GM12872 (cell line): ENCODE measurements at regions not wholly inside any gene's neighbourhood (a gene's known extent, or its start where the extent isn't known, plus 50 kb on each side); places are given as distances from the start of the nearest gene placed in this dataset.

Experiments
- CTCF ChIP-seq: IDR thresholded peaks from 3 replicates; pipeline ENCODE4 v1.5.1; 2011; ENCODE audit warnings: low read depth, mild to moderate bottlenecking, low read length, moderate library complexity; ENCODE audit not compliant: insufficient read depth

DNA sequence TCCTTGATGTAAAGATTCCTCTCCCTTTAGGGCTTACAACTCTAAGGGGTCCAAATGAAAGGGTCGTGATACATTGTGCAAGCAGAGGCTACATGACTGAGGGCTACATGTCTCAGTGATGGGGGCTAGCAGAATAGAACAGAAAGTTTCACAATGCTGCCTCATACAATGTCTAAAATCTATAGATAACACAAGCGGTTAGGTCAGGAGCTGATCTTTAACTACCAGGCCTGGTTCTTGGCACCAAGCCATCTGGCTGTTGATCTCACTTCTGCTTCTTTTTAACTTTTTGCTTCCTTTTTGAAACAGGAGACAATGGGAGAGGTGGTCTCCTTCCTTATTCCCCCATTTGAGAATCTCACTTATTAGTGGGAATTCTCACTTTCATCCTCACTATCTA, 710.2 kb downstream of the AMY1C start:
- no peak for TF ChIP-seq CTCF

- TF ChIP-seq CTCF: no peak
Observed at GRCh38 chr1:104460880-104461279, 711.2 kb downstream of the AMY1C start.

- no peak for TF ChIP-seq CTCF
Observed at GRCh38 chr1:104463126-104463697, 713.5 kb downstream of the AMY1C start.

GRCh38 chr1:104466068-104466467, 716.4 kb downstream of the AMY1C start:
- no peak for TF ChIP-seq CTCF

DNA sequence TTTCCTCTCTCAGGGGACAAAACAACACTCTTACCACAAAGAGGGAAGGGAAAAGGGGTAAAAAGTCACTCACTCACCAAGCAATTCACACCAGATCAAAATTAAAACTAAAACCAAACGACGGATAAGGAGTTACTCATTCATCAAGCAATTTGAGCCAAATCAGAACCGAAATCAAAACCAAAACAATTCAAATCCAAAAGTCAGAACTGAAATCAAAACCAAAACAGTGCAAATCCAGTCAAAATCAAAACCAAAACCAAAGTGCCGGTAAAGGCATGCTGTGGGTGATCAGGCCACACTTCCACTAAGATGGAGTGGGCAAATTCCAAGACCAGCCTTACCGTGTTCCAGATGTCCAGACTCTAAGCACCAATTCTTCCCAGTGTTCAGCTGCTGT, 717.9 kb downstream of the AMY1C start:
- TF ChIP-seq CTCF: no peak

DNA sequence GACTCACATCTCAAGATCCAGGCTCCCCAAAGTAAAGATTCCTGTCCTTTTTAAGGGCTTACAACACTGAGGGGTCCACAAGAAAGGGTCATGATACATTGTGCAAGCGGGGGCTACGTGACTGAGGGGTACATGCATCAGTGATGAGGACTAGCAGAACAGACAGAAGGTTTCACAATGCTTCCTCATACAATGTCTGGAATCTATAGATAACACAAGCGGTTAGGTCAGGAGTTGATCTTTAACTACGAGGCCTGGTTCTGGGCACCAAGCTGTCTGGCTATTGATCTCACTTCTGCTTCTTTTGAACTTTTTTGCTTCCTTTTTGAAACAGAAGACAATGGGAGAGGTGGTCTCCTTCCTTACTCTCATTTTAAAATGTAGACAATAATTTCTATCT, 718.6 kb downstream of the AMY1C start:
- no peak for TF ChIP-seq CTCF

GRCh38 chr1:104476126-104476525, 726.4 kb downstream of the AMY1C start:
- TF ChIP-seq CTCF: no peak

- TF ChIP-seq CTCF: no peak
Observed at GRCh38 chr1:104488296-104489015, 738.8 kb downstream of the AMY1C start.
